Astrocyte of the hippocampus (primary cell): ENCODE measurements at regions not wholly inside any gene's neighbourhood (a gene's known extent, or its start where the extent isn't known, plus 50 kb on each side); places are given as distances from the start of the nearest gene placed in this dataset.
"Not testable (repeated sequence)": the region's sequence is repeated elsewhere in the genome, so short reads cannot be mapped to it uniquely, and the experiment has no call there.

Experiments
- DNase-seq: peaks from one replicate; pipeline ENCODE4 v3.0.0; 2011; ENCODE audit warnings: low read depth, low spot score

DNA sequence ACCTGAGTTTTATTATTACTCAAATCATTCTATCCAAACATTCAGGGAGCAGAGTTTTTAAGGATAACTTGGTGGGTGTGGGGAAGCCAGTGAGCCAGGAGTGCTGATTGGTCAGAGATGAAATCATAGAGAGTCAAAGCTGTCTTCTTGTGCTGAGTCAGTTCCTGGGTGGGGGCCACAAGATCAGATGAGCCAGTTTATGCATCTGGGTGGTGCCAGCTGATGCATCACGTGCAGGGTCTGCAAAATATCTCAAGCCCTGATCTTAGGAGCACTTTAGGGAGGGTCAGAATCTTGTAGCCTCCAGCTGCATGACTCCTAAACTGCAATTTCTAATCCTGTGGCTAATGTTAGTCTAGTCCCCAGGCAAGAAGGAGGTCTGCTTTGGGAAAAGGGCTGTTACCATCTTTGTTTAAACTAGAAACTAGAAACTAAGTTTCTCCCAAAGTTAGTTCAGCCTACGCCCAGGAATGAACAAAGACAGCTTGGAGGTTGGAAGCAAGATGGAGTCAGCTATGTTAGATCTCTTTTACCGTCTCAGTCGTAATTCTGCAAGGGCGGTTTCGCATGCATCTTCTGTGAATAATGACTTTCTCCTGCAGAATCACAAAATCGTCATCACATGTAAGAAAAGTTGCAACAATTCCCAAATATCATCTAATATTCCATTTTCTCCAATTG is 97.5 kb downstream of the ZNF664 start:
- DNase-seq: not testable (repeated sequence)

GRCh38 chr12:124071075-124071443 is 98.0 kb downstream of the ZNF664 start:
- DNase-seq: no peak

- peak; percentile 35 for DNase-seq
Measured at GRCh38 chr12:124073356-124074035, 100.5 kb downstream of the ZNF664 start.

DNA sequence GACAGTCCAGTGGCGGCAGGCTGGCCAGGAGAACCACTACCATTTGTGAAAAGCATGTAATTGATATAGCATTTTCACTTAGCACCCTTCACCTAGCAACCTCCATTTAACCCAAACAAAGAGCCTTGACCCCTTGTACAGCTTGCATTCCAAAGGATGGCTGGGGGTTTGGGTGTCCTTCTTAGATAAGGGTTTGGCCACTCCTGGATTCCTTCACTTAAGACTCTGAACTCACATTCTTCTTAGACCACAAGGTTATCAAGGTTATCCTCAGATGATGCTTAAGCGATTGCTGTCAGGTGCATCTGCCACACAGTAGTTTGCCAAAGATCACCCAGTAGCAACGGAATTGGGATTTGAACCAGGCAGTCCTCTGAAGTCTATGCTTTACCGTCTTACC is 102.8 kb downstream of the ZNF664 start:
- DNase-seq: no peak

DNA sequence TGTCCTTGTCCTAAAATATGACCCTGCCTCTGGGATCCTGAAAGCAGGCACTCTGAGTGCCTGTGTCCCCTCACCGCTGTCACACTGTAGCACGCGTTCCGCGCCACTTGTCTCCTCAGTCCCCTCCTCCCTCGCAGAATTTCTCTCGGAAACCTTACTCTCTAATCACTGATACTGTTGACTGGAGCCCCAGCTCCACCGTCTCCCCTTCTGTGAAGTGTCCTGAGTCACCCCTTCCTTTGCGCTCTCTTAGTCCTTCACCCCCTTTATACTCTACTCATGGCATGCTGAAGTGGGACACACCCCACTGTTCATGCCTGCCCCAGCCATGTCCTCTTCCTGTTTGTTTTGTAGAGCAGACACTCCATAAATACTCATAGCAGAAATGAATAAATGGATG is 104.7 kb downstream of the ZNF664 start:
- DNase-seq: no peak

DNA sequence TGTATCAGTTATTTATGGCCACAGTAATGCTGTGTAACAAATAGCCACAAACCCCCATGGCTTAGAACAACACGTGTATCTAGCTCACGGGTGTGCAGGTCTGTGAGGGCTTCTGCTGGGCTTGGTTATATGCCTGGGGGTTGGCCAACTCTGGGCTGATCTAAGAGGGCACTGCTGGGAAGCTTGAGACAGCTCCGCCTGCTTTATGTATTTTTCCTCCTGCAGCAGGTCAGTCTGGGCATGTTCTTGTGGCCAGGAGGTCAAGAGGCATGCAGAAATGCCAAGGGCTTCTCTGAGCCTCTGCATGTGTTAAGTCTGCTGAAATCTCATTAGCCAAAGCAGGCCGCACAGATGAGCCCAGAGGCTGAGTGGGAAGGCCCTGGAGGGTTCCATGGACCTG is 105.8 kb downstream of the ZNF664 start:
- DNase-seq: no peak

- DNase-seq: no peak
Measured at GRCh38 chr12:124080649-124081048, 107.6 kb downstream of the ZNF664 start.

DNA sequence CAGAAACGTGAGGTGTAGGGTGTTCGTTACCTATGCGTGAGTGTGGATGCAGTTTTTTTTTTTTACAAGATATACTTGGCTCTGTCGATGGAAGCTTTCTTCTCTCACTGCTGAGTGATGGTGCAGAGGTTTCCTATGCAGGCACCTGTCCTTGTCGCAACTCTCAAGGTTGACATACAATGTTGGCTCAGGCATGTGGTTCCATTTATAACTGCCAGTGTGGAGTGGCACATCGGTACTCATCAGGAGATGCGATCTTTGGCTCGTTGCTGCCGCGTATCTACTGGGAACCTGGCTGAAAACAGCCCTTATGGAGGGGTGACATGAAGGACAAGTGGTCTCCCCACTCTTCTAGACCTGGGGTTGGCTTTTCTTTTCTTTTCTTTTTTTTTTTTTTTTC is 109.0 kb downstream of the ZNF664 start:
- DNase-seq: no peak

DNA sequence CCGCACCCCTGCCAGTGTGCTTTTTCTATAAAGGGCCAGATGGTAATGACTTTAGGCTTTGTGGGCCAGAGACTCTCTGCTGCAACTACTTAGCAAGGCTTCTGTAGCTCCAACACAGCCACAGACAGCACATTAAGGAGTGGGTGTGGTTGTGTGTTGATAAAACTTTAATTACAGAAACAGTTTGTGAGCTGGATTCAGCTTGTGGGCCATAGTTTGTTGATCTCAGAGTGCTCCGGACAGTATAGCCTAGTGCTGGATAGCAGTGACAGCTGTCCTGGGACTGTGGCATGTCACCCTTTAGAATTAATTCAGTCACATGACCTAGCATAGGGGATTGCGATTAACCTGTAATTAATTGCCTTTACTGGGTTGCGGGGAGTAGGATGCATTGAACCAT is 109.7 kb downstream of the ZNF664 start:
- DNase-seq: no peak

DNA sequence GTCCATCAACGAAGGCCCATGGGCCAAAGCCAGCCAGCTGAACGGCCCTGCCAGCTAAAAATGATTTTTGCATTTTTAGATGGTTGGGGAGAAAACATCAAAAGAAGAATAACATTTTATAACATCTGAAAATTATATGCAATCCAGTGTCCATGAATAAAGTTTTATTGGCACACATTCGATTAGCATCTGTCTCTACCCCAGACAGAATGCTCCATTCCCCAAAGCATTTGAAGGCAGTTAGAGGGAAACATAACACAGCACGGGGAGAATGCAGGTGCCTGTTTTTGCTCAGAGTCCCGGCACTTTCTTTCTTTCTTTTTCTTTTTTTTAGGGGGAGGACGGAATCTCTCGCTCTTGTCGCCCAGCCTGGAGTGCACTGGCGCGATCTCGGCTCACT is 110.7 kb downstream of the ZNF664 start:
- no peak for DNase-seq

DNA sequence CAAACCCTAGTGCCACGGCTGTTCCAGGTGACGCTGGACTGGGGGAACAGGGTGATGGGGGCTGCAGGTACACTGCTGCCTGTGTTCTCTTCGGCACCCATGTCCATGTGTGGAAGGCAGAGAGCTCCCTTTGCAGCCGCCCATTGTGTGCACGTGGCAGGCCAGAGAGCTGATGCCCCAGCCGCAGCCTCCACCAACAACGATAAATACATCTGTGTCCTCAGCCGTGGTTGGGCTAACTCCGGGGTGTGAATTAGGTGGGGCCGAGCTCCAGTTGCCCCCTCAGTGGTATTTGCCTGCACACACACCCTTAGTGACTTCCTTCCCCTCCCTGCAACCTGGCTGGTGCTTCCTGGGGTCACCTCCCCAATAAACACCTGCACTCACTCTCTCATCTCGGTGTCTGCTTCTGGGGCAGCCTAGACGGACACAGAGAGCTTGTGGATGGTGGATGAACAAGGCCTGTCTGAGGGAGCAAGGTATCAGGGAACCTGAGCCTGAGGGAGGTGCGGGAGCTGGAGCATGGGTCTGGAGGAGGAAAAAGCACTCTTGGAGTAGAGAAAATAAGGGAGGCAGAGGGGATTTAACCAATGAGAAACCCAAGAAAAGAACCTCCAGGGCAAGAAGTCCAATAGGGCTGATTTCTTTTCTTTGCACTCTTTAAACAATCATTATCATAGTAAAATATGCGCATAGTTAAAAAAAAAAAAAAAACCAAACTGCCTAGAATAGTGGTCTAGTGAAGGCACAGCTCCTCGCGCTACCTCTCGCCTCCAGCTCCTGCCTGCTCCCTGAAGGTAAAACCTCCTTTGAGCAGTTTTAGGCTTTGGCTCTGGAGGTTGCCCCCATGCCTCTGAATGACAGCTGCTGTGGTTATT is 112.6 kb downstream of the ZNF664 start:
- DNase-seq: no peak

GRCh38 chr12:124086299-124086898 is 113.4 kb downstream of the ZNF664 start:
- DNase-seq: no peak

DNA sequence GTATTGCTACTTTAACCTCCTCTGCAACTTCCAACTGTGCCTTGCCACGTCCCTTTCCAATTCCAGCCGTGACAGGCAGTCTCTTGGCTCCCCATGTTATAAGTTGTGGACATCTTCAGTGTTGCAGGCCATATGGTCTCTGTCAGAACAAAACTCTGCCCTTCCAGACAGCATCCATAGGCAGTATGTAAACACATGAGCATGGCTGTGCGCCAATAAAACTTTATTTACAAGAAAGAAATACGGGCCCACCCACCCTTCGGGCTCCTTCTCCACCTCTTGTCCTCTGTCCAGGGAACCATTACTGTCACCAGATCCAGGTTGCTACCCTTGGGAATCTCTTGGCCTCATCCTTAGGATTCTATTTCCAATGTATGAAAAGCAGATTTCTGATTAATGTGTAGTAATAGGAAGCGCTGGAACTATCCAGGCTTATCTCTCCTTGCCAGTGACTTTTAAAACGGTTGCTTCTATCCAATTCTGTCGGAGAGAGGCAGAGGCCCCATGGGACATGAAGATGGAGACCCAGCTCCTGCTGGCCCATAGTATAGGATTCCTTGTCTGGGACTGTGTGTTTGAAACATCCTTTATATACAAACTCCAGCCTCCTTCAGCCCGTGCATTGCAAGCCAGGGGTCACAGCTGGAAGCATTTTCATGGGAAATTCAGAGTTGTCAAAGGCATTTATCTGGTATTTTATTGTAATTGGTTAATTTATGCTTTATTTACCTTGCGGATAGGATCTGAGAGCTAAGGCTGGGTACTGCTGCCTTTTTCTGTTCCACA is 114.4 kb downstream of the ZNF664 start:
- no peak for DNase-seq

DNA sequence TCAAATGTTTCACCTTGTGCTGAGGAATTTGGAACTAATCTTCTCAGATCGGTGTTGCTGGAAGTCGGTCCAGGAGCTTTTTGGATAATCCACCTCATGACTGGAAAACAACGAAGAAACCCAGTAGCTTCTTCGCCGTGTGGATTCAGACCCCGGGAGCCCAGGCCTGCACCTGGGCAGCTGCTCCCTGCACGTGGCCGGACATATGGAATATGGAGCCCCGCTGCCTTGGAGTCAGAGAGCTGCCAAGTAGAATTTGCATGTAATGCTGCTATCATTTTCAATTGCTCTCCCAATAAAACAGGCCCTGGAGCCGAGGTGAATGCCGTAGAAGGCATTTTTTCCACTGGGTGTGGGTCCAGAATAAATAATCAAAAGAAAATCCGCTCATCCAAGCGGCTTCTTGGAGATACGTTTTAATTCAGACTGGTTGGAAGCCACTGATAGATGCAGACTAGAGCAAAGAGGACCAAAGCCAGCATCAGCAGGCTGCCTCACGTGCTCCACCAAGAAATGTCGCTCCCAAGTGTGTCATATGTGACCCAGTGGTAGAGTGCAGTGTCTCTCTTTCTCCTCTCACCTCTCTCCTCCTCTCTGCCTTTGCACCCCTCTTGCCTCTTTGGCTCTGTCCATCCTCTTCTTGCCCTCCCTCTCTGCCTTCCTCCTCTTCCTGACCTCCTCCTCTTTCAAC is 115.3 kb downstream of the ZNF664 start:
- no peak for DNase-seq

DNA sequence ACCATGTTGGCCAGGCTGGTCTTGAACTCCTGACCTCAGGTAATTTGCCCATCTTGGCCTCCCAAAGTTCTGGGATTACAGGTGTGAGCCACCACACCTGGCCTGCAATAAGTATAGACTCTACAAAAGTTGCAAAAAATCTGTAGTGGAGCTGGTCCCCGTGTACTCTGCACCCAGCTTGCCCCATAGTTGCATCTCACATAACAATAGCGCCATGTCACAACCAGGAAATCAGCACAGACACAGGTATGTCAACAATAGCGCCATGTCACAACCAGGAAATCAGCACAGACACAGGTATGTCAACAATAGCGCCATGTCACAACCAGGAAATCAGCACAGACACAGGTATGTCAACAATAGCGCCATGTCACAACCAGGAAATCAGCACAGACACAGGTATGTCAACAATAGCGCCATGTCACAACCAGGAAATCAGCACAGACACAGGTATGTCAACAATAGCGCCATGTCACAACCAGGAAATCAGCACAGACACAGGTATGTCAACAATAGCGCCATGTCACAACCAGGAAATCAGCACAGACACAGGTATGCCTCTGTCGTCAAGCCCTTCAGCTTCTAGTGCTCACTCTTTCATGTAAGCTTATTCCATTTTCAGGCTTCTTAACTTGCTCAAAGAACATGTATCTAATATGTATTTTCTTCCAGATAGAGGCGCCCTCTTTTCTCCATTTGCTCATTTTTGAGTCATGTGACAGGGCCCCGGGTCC is 116.3 kb downstream of the ZNF664 start:
- DNase-seq: not testable (repeated sequence)

DNA sequence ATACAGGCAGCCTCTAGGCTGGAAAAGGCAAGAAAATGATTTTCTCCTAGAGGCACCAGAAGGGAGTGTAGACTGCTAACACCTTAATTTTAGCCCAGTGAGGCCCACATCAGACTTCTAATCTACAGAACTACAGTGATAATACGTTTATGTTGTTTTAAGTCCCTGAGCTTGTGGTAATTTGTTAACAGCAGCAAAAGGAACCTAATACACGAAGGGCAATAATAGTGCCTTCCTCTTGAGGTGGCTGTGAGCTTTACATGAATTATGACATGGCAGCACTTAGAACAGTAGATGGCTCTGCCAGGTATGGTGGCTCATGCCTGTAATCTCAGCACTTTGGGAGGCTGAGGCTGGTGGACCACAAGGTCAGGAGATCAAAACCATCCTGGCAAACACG is 118.8 kb downstream of the ZNF664 start:
- DNase-seq: no peak

DNA sequence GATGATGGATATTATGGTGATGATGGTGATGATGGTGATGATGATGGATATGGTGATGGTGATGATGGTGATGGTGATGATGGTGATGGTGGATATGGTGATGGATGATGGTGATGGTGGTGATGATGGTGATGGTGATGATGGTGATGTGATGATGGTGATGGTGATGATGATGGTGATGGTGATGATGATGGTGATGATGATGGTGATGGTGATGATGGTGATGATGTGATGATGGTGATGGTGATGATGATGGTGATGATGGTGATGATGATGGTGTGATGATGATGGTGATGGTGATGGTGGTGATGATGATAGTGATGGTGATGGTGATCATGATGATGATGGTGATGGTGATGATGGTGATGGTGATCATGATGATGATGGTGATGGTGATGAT is 119.5 kb downstream of the ZNF664 start:
- not testable (repeated sequence) for DNase-seq

DNA sequence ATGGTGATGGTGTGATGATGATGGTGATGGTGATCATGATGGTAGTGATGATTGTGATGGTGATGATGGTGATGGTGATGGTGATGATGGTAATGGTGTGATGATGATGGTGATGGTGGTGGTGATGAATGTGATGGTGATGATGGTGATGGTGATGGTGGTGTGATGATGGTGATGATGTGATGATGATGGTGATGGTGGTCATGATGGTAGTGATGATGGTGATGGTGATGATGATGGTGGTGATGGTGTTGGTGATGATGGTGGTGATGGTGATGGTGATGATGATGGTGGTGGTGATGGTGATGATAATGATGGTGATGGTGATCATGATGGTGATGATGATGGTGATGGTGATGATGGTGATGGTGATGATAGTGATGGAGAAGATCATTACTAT is 120.3 kb downstream of the ZNF664 start:
- DNase-seq: no peak

GRCh38 chr12:124094188-124094587 is 121.2 kb downstream of the ZNF664 start:
- DNase-seq: no peak

DNA sequence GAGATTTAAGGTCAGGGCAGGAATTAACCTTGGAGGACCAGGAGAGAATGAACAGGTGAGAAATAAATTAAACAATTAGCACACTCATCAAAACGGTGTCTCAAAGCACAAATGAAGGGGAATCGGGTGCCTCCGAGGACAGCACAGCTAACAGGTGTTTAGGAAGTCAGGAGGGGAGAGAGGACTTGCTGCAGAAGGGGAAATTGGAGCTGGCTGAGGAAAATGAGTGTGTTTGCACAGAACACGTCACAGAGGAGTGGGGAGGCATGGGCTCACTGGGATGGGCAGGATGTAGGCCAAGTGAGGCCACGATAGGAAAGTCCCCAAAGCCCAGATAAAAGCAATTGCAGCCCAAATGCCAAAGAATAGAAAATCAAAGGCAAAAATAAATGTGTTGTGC is 121.7 kb downstream of the ZNF664 start:
- DNase-seq: no peak
